DND-41 (cell line): ENCODE measurements at regions not wholly inside any gene's neighbourhood (a gene's known extent, or its start where the extent isn't known, plus 50 kb on each side); places are given as distances from the start of the nearest gene placed in this dataset.

Source experiments
- CTCF ChIP-seq: IDR thresholded peaks from 2 replicates; pipeline ENCODE4 v1.5.1; 2012; ENCODE audit warnings: borderline replicate concordance, low read length, moderate library complexity, mild to moderate bottlenecking; ENCODE audit not compliant: poor library complexity, severe bottlenecking; ENCODE audit errors: extremely low read depth
- EZH2 ChIP-seq: IDR thresholded peaks from 3 replicates; pipeline ENCODE4 v1.6.1; 2012; ENCODE audit warnings: borderline replicate concordance, low read depth, mild to moderate bottlenecking, moderate library complexity, low read length, inconsistent platforms; ENCODE audit not compliant: severe bottlenecking

DNA sequence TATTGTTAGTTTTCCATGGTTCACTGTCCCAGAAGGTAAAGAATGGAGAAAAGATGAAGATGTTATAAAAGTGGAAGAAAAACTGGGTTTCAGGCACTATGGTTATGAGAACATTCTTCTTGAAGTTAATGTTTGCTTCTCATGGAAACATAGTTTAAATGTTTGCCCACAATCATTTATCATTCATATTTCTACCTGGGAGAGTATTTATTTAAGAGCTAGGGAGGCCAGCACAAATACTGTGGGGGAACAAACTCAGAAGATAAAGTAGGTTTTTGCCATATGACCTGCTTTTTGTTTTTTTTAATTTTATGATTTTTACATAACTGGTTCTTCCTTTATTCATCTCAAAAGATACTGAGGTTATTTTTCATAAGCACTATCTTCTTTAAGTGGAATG is 96.8 kb downstream of the GC start:
- no peak for TF ChIP-seq CTCF
- TF ChIP-seq EZH2 = no peak
